ENCODE measurements at regions not wholly inside any gene's neighbourhood (a gene's known extent, or its start where the extent isn't known, plus 50 kb on each side); places are given as distances from the start of the nearest gene placed in this dataset.
"Not testable (repeated sequence)": the region's sequence is repeated elsewhere in the genome, so short reads cannot be mapped to it uniquely, and the experiment has no call there.

DNA sequence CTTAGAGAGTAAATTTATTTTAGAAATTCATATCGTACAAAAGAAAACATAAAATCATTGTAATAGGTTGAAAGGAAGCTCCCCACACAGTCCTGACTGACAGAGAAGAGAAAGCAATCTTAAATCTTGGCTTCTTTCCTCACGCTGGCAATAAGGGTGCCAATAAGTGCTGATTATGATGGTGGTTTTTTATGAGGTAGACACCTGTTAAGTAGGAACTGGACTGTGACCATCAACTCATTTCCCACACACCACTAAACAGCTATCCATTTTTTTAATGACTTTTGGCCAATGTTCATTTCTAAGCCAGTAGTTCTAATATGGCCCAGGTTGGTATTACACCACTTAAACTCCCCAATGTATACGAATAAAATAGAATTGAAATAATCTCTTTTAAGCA lies 893.5 kb upstream of the NUDT12 start:
- no peak overlapping the region for H3K4me3 Mint-ChIP-seq (ENCODE audit: unreplicated experiment)
- TF ChIP-seq, protein P1, sequence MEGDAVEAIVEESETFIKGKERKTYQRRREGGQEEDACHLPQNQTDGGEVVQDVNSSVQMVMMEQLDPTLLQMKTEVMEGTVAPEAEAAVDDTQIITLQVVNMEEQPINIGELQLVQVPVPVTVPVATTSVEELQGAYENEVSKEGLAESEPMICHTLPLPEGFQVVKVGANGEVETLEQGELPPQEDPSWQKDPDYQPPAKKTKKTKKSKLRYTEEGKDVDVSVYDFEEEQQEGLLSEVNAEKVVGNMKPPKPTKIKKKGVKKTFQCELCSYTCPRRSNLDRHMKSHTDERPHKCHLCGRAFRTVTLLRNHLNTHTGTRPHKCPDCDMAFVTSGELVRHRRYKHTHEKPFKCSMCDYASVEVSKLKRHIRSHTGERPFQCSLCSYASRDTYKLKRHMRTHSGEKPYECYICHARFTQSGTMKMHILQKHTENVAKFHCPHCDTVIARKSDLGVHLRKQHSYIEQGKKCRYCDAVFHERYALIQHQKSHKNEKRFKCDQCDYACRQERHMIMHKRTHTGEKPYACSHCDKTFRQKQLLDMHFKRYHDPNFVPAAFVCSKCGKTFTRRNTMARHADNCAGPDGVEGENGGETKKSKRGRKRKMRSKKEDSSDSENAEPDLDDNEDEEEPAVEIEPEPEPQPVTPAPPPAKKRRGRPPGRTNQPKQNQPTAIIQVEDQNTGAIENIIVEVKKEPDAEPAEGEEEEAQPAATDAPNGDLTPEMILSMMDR (IDR thresholded peaks at IDR 0.05; ENCODE audit: unreplicated experiment) = no peak

GRCh38 chr5:104452550-104452949 lies 890.0 kb upstream of the NUDT12 start:
- no peaks in the 10 kb centered on the region for H3K36me3 Mint-ChIP-seq (ENCODE audit: low read depth, unreplicated experiment)
- no peak for DNase-seq (ENCODE audit: low spot score)
- H3K9me3 Mint-ChIP-seq (ENCODE audit: unreplicated experiment) = no peaks in the 10 kb centered on the region
- H3K27me3 Mint-ChIP-seq (ENCODE audit: unreplicated experiment) = no peaks in the 10 kb centered on the region
- no peaks in the 10 kb centered on the region for H3K4me1 Mint-ChIP-seq (ENCODE audit: unreplicated experiment)
- no peak overlapping the region for H3K4me3 Mint-ChIP-seq (ENCODE audit: unreplicated experiment)
- TF ChIP-seq, protein P1 (IDR thresholded peaks at IDR 0.05; ENCODE audit: unreplicated experiment) = no peak
- no peak overlapping the region for H3K27ac Mint-ChIP-seq (ENCODE audit: unreplicated experiment)

More for the DNA sequence above, 893.5 kb upstream of the NUDT12 start:
- Mint-ChIP-seq H3K4me1 (ENCODE audit: unreplicated experiment) (no peaks in the 10 kb centered on the region), H3K9me3 (ENCODE audit: unreplicated experiment) (no peaks in the 10 kb centered on the region), H3K27ac (ENCODE audit: unreplicated experiment) (no peak overlapping the region), H3K27me3 (ENCODE audit: unreplicated experiment) (no peaks in the 10 kb centered on the region), H3K36me3 (ENCODE audit: low read depth, unreplicated experiment) (no peaks in the 10 kb centered on the region)
- no peak for DNase-seq (ENCODE audit: low spot score)

GRCh38 chr5:104451911-104452310 lies 889.3 kb upstream of the NUDT12 start:
- not testable (repeated sequence) for H3K27ac Mint-ChIP-seq (ENCODE audit: unreplicated experiment); H3K36me3 Mint-ChIP-seq (ENCODE audit: low read depth, unreplicated experiment); H3K4me1 Mint-ChIP-seq (ENCODE audit: unreplicated experiment); H3K9me3 Mint-ChIP-seq (ENCODE audit: unreplicated experiment); H3K4me3 Mint-ChIP-seq (ENCODE audit: unreplicated experiment); H3K27me3 Mint-ChIP-seq (ENCODE audit: unreplicated experiment); DNase-seq (ENCODE audit: low spot score)

GRCh38 chr5:104444656-104445055 lies 882.1 kb upstream of the NUDT12 start:
- Mint-ChIP-seq H3K36me3 (ENCODE audit: low read depth, unreplicated experiment) (no peaks in the 10 kb centered on the region), H3K9me3 (ENCODE audit: unreplicated experiment) (no peaks in the 10 kb centered on the region), H3K27ac (ENCODE audit: unreplicated experiment) (no peak overlapping the region), H3K4me1 (ENCODE audit: unreplicated experiment) (no peaks in the 10 kb centered on the region), H3K4me3 (ENCODE audit: unreplicated experiment) (no peak overlapping the region), H3K27me3 (ENCODE audit: unreplicated experiment) (no peaks in the 10 kb centered on the region)
- TF ChIP-seq, protein P1 (IDR thresholded peaks at IDR 0.05; ENCODE audit: unreplicated experiment) = no peak
- no peak for DNase-seq (ENCODE audit: low spot score)

- Mint-ChIP-seq H3K36me3 (ENCODE audit: low read depth, unreplicated experiment) (no peaks in the 10 kb centered on the region), H3K4me3 (ENCODE audit: unreplicated experiment) (no peak overlapping the region), H3K9me3 (ENCODE audit: unreplicated experiment) (no peaks in the 10 kb centered on the region), H3K27me3 (ENCODE audit: unreplicated experiment) (no peaks in the 10 kb centered on the region), H3K4me1 (ENCODE audit: unreplicated experiment) (no peaks in the 10 kb centered on the region), H3K27ac (ENCODE audit: unreplicated experiment) (no peak overlapping the region)
- TF ChIP-seq, protein P1 (IDR thresholded peaks at IDR 0.05; ENCODE audit: unreplicated experiment) = no peak
- DNase-seq (ENCODE audit: low spot score) = no peak
Measured at GRCh38 chr5:104443706-104444105, 881.1 kb upstream of the NUDT12 start.

DNA sequence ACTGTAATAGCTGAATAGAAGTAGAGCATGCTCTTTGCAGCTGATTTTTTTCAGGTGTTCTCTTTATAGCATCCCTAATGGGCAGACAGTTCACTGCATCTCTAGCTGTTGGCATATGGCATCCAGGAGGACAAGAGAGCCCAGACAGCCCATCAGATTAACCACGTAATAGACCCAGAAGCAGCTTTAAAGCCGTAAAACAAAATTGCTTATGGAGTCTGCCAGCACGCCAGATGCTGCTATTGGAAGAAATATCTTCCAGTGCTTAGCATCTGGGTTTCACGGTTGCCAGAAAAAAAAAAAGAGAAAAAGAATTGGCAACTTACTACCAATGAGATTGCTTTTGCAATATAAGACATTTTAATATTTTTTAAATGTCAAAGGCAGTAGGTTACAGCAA lies 869.4 kb upstream of the NUDT12 start:
- Mint-ChIP-seq H3K9me3 (ENCODE audit: unreplicated experiment) (no peaks in the 10 kb centered on the region), H3K27ac (ENCODE audit: unreplicated experiment) (no peak overlapping the region), H3K4me3 (ENCODE audit: unreplicated experiment) (no peak overlapping the region), H3K27me3 (ENCODE audit: unreplicated experiment) (no peaks in the 10 kb centered on the region), H3K4me1 (ENCODE audit: unreplicated experiment) (no peaks in the 10 kb centered on the region), H3K36me3 (ENCODE audit: low read depth, unreplicated experiment) (no peaks in the 10 kb centered on the region)
- no peak for DNase-seq (ENCODE audit: low spot score)
- TF ChIP-seq, protein P1 (IDR thresholded peaks at IDR 0.05; ENCODE audit: unreplicated experiment) = no peak

Measured in endothelial cell (in vitro differentiated cells).